Activated T-cell treated with anti-CD3 and anti-CD28 coated beads, Interleukin-2, amount 50 U/mL, for 72 hours (primary cell): ENCODE measurements at regions not wholly inside any gene's neighbourhood (a gene's known extent, or its start where the extent isn't known, plus 50 kb on each side); places are given as distances from the start of the nearest gene placed in this dataset.
A peak's percentile ranks its signal among the peaks of the same experiment; 100 is the strongest.

Experiments
- ATAC-seq, 2 donors: fragments of 150-1000 bp; cut with Tn5 transposase; replicated peaks in 1 of 2; 2 replicates each; pipeline ENCODE4 v1.10.0; 2021; ENCODE audit warnings: moderate library complexity in 2 of 2, mild to moderate bottlenecking in 1 of 2
- DNase-seq, 2 donors: peaks; one replicate each; pipeline ENCODE4 v3.0.0; 2021 to 2022; ENCODE audit warnings: mixed read lengths in 1 of 2
- H3K27ac Mint-ChIP-seq: one replicate; pipeline ENCODE4 v1.8.0; 2022; ENCODE audit warnings: mild to moderate bottlenecking, moderate library complexity, mixed read lengths
- H3K27me3 Mint-ChIP-seq: one replicate; pipeline ENCODE4 v1.8.0; 2022; ENCODE audit warnings: low read depth, mixed read lengths
- H3K36me3 Mint-ChIP-seq, 2 donors: one replicate each; pipeline ENCODE4 v1.8.0; 2022; ENCODE audit warnings: mixed read lengths in 2 of 2, mild to moderate bottlenecking in 1 of 2; ENCODE audit not compliant: insufficient read depth in 2 of 2
- H3K4me1 Mint-ChIP-seq: one replicate; pipeline ENCODE4 v1.8.0; 2022; ENCODE audit warnings: low read depth, mixed read lengths
- H3K4me3 Mint-ChIP-seq, 2 donors: one replicate each; pipeline ENCODE4 v1.8.0; 2022; ENCODE audit warnings: mild to moderate bottlenecking in 2 of 2, mixed read lengths in 2 of 2, moderate library complexity in 2 of 2
- H3K9me3 Mint-ChIP-seq, 2 donors: one replicate each; pipeline ENCODE4 v1.8.0; 2022; ENCODE audit warnings: mixed read lengths in 2 of 2

DNA sequence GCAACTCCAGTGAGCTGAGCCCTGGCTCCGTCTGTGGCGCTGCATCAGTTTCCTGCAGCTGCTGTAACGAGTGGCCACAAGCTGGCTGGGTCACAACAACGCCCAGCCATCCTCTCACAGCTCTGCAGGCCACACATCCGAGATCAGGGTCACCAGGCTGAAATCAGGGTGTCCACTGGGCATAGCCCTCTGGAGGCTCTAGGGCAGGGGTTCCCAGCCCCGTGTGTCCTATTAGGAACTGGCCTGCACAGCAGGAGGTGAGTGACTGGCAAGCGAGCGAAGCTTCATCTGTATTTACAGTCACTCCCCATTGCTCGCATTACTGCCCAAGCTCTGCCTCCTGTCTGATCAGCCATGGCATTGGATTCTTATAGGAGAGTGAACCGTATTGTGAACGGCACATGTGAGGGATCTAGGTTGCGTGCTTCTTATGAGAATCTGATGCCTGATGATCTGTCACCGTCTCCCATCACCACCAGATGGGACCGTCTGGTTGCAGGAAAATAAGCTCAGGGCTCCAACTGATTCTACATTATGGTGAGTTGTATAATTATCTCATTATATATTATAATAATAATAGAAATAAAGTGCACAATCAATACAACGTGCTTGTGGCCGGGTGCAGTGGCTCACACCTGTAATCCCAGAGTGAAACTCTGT lies 176.5 kb downstream of the SEC14L1 start:
- Mint-ChIP-seq H3K27me3 (no peaks in the 10 kb centered on the region), H3K9me3 (no peaks in the 10 kb centered on the region), H3K4me3 (no peak overlapping the region), H3K4me1 (peaks cover 37% of the 10 kb centered on the region), H3K36me3 (no peaks in the 10 kb centered on the region), H3K27ac (no peak overlapping the region)
- DNase-seq (no peak), ATAC-seq (no peak)

DNA sequence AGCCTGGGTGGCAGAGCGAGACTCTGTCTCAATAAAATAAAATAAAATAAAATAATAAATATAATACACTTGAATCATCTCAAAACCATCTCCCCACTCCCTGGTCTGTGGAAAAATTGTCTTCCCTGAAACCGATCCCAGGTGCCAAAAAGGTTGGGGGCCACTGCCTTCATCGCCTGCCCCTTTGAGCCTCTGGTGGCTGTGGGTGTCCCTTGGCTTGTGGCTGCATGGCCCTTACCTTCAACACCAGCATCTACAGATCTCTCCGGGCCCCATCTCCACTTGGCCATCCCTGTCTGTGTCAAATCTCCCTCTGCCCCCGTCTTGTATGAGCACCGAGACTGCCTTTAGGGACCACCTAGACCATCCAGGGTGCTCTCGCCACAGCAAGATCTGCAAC lies 177.3 kb downstream of the SEC14L1 start:
- H3K36me3 Mint-ChIP-seq: no peaks in the 10 kb centered on the region
- ATAC-seq: no peak
- peaks cover 37% of the 10 kb centered on the region for H3K4me1 Mint-ChIP-seq
- H3K27me3 Mint-ChIP-seq: no peaks in the 10 kb centered on the region
- no peak for DNase-seq
- no peak overlapping the region for H3K27ac Mint-ChIP-seq
- H3K9me3 Mint-ChIP-seq: no peaks in the 10 kb centered on the region
- no peak overlapping the region for H3K4me3 Mint-ChIP-seq

- no peaks in the 10 kb centered on the region for H3K36me3 Mint-ChIP-seq
- peaks cover 38% of the 10 kb centered on the region for H3K4me1 Mint-ChIP-seq
- no peaks in the 10 kb centered on the region for H3K9me3 Mint-ChIP-seq
- DNase-seq (no peak), ATAC-seq (no peak)
- no peaks in the 10 kb centered on the region for H3K27me3 Mint-ChIP-seq
- peak overlapping the region; percentile 85 to 95 for H3K4me3 Mint-ChIP-seq
- H3K27ac Mint-ChIP-seq: peak overlapping the region; percentile 64
These were observed 177.9 kb downstream of the SEC14L1 start for GRCh38 chr17:77318491-77319210.

- peak overlapping the region; percentile 64 for H3K27ac Mint-ChIP-seq
- H3K9me3 Mint-ChIP-seq: peaks cover 0 to under 1% of the 10 kb centered on the region in 2 donors
- H3K27me3 Mint-ChIP-seq: no peaks in the 10 kb centered on the region
- DNase-seq (peak; percentile 62 to 63), ATAC-seq (peak; percentile 88 to 96)
- H3K4me1 Mint-ChIP-seq: peaks cover 46% of the 10 kb centered on the region
- H3K36me3 Mint-ChIP-seq: no peaks in the 10 kb centered on the region
- H3K4me3 Mint-ChIP-seq: peak overlapping the region; percentile 85 to 95
These were observed 178.7 kb downstream of the SEC14L1 start for GRCh38 chr17:77319211-77320043.

- H3K4me1 Mint-ChIP-seq: peaks cover 52% of the 10 kb centered on the region
- H3K27me3 Mint-ChIP-seq: no peaks in the 10 kb centered on the region
- no peak overlapping the region for H3K27ac Mint-ChIP-seq
- peaks cover 1 to 2% of the 10 kb centered on the region in 2 donors for H3K9me3 Mint-ChIP-seq
- ATAC-seq (no peak), DNase-seq (no peak)
- peak overlapping the region; percentile 85 to 95 for H3K4me3 Mint-ChIP-seq
- no peaks in the 10 kb centered on the region for H3K36me3 Mint-ChIP-seq
These were observed 179.3 kb downstream of the SEC14L1 start for GRCh38 chr17:77320044-77320440.

GRCh38 chr17:77320485-77321256 lies 179.9 kb downstream of the SEC14L1 start:
- Mint-ChIP-seq H3K36me3 (no peaks in the 10 kb centered on the region), H3K9me3 (peaks cover 1 to 3% of the 10 kb centered on the region in 2 donors), H3K27ac (peak overlapping the region; percentile 42), H3K4me3 (peak overlapping the region; percentile 74 to 95), H3K4me1 (peaks cover 53% of the 10 kb centered on the region), H3K27me3 (no peaks in the 10 kb centered on the region)
- ATAC-seq (no peak), DNase-seq (no peak)

GRCh38 chr17:77321649-77322513 lies 181.1 kb downstream of the SEC14L1 start:
- no peaks in the 10 kb centered on the region for H3K27me3 Mint-ChIP-seq
- H3K36me3 Mint-ChIP-seq: no peaks in the 10 kb centered on the region
- peak overlapping the region in 1 of 2 donors; percentile 95 for H3K4me3 Mint-ChIP-seq
- ATAC-seq: no peak
- H3K9me3 Mint-ChIP-seq: peaks cover 1 to 3% of the 10 kb centered on the region in 2 donors
- DNase-seq: no peak
- peaks cover 64% of the 10 kb centered on the region for H3K4me1 Mint-ChIP-seq
- no peak overlapping the region for H3K27ac Mint-ChIP-seq

DNA sequence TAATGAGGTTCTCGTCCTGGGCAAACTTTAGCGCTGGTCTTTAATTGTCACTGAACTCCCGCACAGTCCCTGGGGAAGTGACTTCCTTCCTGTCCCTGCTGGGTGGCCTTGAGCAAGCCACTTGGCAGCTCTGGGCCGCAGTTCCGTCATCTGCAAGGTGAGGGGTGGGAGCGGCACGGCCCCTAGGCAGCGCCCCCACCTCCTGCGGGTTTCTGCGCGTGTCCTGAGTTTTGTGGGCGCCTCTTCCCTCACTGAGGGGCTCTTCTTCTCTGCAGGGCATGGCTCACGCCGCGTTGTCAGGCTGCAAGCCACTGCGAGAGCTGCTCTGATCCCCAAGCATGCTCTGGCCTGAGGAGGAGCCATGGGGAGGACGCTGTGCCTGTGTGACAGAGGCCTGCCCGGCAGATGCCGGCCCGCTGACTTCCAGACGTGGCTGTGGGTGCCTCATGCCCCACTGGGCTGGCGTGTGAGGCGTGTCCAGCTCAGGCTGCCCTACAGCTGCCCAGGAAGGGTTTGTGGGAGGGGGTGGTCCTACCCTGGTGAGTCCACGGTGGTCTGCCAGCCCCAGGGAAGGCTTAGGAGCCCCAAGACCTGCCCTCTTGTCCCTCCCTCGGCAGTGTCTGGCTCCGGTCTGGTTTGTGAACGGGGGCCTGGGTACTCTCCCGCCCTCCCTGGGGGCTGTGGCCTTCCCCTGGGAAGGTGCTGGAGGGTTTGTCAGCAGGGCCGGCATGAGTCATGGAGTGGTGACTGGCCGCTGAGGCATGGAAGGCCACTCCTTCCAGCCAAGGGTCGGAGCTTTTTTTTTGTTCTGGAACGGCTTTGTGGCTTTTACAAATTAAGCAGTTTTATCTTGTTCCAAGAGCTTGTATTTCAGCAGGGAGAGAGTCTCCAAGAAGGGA lies 182.0 kb downstream of the SEC14L1 start:
- Mint-ChIP-seq H3K4me3 (peak overlapping the region in 1 of 2 donors; percentile 44), H3K27me3 (no peaks in the 10 kb centered on the region), H3K27ac (no peak overlapping the region), H3K9me3 (peaks cover 1 to 3% of the 10 kb centered on the region in 2 donors), H3K4me1 (peaks cover 64% of the 10 kb centered on the region), H3K36me3 (no peaks in the 10 kb centered on the region)
- DNase-seq (no peak), ATAC-seq (no peak)

GRCh38 chr17:77323413-77324171 lies 182.8 kb downstream of the SEC14L1 start:
- Mint-ChIP-seq H3K9me3 (peaks cover 1 to 3% of the 10 kb centered on the region in 2 donors), H3K4me1 (peaks cover 69% of the 10 kb centered on the region), H3K27me3 (no peaks in the 10 kb centered on the region), H3K4me3 (peak overlapping the region; percentile 24 to 69), H3K27ac (peak overlapping the region; percentile 12), H3K36me3 (no peaks in the 10 kb centered on the region)
- DNase-seq (no peak), ATAC-seq (no peak)

GRCh38 chr17:77324227-77324626 lies 183.5 kb downstream of the SEC14L1 start:
- Mint-ChIP-seq H3K4me3 (peak overlapping the region; percentile 57 to 69), H3K27ac (peak overlapping the region; percentile 51), H3K36me3 (no peaks in the 10 kb centered on the region), H3K27me3 (no peaks in the 10 kb centered on the region), H3K9me3 (peaks cover 1 to 3% of the 10 kb centered on the region in 2 donors), H3K4me1 (peaks cover 68% of the 10 kb centered on the region)
- no peak for DNase-seq
- ATAC-seq: no peak
